GM18907 (cell line): ENCODE measurements at regions not wholly inside any gene's neighbourhood (a gene's known extent, or its start where the extent isn't known, plus 50 kb on each side); places are given as distances from the start of the nearest gene placed in this dataset.
"Not testable (repeated sequence)": the region's sequence is repeated elsewhere in the genome, so short reads cannot be mapped to it uniquely, and the experiment has no call there.

ENCODE experiments used
- ATAC-seq: cut with Tn5 transposase; IDR thresholded peaks from one replicate; pipeline ENCODE4 v1.9.1; 2021; ENCODE audit warnings: mild to moderate bottlenecking, moderate library complexity; ENCODE audit not compliant: unreplicated experiment

DNA sequence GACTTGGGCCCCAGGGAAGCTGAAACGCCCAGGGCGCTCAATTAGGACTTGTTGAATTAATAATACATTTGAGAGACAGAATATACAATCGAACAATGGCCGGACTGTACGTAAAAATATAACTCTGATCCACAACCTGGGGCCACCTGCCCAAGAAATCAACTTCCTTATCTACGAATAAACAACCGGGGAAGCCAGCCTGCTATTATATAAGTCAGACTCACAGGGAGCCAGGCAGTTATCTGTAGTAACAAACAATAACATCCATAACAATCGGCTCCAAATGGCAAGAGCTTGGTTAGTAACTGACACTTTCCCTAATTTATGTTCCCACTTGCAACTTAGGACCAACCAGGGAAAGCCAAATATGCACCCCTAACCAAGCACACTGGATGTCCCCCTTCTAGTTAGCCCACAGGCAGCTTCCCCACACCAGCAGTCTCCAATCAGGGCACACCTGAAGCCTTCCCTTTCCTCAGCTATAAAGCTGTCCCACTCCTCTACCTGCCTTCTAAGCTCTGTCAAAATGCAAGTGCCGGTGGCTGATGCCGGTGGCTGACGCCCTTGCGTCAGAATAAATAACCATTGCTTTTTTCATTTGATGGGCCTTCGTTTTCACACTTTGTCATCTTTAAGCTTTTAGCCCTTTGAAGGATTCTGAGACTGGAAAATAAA, 135.2 kb downstream of the FAM72B start:
- ATAC-seq, result not testable (repeated sequence)

DNA sequence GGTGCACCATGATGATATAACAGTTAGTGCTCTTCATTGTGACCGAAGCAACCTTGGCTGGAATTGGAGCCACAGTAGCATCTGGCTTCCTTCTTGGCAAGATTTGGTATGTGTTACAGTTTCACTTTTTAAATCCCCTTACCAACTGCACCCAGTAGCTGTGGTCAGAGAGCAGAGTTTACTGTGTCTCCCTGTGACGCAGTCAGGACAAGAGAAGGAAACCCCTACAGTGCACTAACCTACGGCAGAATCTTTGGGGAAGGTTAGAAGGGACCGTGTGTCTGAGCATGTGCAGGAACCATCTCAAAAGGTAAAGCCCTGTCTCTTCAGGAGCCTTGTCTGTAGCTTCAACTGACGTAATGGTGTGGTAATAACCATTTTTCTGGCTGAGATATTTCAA, 134.0 kb downstream of the FAM72B start:
- ATAC-seq, result not testable (repeated sequence)

DNA sequence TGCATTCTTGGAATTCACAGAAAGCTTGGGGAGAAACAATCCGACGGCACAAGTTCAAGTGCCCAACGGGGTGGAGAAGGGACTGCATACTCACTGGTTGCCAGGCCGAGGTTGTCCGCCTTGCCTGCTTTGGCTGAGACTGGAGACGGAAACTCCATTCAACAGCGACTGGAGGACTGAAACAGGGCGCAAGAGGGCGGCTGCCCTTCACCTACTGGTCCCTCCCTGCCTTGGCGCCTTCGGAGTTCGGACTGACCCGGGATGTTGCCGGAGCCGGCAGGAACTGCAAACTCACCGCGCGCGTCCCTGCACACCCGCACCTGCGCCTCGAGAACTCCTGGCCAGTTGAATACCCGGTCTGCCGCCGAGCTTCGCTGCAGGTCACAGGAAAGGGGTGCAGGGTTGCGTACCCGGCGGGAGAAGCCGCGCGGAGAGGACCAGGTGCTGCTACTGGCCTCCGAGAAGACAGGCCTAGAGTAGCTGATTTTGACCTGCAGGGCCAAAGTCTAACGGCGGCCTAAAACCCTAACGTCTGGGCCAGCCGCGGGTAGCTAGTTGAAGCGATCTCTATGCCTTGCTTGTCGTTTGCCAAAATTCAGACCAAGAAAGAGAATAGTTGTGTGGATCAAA, 132.9 kb downstream of the FAM72B start:
- not testable (repeated sequence) for ATAC-seq

DNA sequence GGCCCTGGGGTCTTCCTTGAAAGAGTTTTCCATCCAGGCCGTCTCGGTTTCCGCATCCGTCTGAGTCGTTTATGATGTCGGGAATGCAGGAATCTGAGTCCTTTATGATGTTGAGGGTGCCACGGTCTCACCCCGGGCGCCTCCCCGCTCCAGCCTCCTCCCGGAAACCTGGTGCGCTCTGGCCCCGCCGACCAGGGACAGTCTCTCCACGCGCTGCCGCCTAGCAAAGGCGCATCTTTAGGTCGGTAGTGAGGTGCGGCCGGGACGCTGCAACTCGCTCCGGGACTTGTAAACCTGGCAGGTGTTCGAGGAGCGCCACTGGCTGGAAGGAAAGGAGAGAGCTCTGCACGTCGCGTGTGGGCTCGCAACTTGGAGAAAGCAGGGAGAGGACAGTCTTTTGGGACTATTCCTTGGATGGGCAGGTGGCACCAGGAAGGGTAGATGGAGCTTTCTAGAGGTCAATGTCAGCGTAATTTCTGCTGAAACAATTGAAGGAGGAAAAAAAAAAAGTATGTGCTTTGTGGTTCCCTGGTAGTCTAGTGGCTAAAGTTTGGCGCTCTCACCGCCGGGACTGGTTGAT, 132.0 kb downstream of the FAM72B start:
- not testable (repeated sequence) for ATAC-seq

DNA sequence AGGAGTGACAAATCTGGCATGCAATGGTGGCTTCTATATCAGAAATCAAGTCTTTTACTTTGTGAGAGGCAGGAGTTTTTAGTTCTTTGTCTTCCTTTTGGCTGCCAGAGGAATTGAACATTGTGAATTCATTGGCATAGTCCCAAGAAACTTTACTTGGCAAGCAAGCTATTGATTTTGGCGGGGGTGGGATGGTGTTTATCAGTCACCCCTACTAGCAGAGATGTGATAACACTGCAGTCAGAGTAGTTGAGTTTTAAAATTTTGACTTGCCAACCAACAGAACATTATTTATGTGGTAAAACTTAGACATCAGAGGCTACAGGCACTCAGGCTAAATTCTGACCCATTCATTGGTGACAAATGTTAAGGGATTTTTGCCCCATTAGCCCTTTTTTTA, 129.2 kb downstream of the FAM72B start:
- ATAC-seq, result not testable (repeated sequence)

DNA sequence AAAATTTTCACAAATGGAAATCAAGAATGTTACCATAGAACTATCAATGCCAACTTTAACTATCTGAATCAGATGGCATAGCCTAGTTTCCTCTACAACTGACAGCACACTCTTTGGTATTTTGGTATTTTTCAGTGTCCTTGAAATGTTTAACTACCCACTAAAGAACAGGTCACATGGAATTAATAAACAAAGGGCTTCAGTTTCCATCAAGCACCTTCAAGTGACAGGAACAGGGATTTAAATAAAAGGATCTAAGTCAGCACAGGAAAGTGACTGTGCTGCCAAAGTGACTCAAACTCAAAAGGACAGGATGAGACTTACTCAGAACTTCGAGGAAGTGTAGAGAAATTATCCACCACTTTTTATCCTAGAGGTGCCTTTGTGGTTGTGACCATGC, 117.2 kb downstream of the FAM72B start:
- ATAC-seq, result not testable (repeated sequence)

DNA sequence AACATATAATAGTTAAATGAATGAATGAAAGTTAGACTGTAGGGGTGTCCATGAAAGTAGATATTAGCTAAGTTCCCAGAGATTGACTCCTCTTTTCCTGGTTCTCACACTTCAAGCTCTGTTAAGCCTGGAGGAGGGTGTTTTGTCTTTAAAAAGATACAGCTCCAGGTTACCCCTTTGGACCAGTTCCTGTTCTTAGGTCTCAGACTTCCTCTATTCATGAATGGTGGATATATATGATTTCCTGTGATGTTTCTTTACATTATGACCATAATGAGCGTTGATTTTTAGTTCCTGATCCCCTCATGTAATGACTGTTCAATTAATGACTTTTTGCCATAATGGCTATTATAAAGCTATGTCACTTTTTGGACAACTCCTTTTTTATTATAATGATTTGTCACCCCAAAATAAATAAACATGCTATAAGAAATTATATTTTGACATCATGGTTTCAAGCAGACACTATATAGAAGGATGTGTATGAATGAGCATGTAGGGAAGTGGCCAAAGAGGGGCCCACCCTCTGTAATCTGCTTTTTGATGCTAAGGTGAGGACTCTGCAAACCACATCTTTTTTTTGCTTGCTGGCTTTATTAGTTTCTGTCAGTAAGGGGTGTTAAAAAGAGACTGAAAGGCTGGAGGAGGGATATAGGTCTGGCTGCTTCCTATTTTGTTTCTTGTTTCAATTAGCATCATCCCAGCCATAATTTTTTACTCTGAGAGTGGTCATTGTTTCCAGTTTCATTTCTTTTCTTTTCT, 115.2 kb downstream of the FAM72B start:
- not testable (repeated sequence) for ATAC-seq

DNA sequence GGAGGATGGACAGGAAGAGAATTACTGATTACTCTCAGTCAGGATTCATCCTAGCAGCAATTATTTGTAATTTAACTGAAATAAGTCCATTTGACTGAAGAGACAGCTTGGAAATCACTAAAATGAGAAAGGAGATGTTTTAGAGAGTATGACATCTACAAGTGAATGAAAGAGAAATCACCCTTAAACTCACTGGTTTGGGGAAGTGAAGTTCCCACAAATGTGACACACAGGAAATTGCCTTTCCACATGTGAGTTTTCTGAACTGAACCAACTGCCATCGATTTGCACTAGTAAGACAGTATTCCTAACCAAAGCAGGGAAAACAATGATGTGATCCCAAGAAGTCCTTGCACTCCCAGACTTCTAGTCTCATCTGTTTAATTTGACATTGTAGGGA, 110.3 kb downstream of the FAM72B start:
- ATAC-seq, result not testable (repeated sequence)

DNA sequence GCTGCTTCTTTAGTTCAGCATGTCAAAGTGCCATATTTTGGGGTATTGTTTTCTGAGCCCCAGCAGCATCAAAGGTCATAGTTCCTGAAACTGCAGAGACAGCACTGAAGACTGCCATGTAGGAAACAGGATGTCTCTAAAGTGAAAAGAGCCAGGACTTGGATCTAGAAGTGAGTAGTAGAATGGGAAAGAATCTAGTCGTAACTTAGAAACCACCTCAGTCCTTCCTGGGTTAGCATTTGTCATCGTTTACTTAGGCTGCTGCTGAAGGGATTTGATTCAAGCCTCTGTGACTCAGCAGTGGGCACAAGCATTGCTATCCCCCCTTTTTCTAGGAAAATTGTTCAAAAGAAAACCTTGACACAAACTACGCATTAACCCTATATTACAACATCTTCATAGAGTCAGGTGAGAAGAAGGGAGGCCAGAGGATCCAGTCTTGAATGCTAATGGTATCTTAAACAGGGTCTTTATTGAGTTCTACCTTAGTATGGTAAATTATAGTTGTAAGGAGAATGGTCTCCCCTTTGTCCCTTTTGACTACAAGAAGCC, 108.8 kb downstream of the FAM72B start:
- ATAC-seq, result not testable (repeated sequence)

DNA sequence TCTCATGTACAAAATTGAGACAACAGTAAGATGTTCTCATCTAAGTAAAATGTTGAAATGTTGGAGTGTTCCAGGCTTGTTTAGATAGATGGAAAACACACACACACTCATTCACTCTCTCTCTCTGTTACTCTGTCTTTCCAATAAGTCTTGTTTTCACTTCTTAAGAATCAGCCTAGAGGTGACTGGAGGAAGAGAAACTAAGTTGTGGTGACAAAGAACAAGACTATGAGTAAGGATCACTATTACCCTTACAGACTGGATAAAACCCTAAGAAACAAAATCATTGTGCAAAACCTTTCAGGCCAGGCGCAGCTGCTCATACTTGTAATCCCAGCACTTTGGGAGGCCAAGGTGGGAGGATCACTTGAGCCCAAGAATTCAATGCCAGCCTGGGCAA, 107.5 kb downstream of the FAM72B start:
- ATAC-seq, result peak; percentile 86

DNA sequence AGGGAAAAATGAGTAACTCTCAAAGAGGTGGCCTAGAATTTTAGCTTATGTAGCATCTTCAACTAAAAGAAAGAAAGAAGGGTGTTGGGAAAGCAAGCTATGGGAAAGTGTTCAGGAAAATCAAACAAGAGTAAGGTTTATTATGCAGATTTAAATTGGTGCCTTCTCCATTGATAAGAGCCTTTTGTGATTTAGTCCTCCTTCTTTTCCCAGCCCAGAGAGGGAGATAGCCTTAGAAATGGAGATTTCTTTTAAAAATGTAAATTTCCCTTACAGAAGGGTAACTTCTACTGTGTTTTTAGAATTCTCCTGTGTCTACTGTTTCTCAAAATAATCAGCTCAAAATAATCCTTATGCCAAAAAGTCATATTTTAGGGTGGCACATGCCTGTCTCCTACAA, 104.5 kb downstream of the FAM72B start:
- ATAC-seq, result not testable (repeated sequence)

DNA sequence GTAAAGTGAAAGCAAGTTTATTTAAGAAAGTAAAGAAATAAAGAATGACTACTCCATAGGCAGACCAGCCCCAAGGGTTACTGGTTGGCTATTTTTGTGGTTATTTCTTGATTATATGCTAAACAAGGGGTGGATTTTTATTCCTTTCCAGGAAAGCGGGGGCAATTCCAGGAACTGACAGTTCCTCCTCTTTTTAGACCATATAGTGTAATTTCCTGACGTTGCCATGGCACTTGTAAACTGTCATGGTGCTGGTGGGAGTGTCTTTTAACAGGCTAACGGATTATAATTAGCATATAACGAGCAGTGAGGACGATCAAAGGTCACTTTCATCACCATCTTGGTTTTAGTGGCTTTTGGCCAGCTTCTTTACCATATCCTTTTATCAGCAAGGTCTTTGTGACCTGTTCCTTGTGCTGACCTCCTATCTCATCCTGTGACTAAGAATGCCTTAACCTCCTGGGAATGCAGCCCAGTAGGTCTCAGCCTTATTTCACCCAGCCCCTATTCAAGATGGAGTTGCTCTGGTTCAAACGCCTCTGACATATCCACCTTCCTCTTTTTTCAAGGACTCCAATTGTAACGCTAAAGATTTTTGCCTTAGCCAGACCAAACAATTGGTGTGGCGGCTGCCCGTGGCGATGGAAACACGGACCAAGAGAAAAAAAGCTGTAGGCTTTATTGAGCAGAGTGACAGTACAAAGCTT, 103.8 kb downstream of the FAM72B start:
- ATAC-seq, result not testable (repeated sequence)

DNA sequence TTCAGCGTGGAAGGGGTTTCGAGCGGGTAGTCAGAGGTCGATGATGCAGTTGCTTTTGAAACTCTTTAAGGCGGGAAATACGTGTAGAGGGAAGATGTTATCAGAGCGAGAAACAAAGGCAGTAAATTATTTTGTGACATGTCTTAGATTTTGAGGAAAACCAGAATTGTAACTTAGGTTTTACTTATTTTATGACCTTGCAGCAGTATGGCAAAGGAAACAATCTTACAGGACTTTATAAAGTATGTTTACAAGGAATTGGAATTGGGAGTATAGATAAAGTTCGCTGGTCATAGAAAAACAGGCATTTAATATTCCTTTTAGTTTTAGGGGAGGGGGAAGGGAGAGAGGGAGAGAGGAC, 103.3 kb downstream of the FAM72B start:
- not testable (repeated sequence) for ATAC-seq

DNA sequence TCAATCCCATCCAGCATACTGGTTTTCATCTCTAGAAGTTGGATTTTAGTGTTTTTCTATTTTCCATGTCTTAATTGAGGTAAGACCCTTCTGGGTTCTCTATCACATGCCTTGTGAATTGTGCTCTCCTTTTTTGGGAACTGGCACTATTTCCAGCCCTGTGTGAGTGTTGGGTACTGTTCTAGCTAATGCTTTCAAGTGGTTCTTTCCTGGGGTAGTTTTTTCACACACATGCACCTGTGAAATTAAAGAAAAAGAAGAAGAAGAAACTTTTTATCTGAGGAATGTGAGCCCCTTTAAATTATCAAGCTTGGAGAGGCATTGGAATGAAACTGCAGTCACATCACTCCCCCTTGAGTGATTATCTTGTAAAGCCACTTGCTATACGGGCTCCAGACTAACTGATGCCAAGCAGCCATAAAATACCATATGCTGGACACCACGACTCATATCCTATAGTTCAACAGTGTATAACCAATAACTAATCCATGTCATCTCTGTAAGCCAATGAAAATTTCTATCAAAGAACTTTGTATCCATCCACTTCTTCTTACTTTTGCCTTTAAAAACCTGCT, 102.4 kb downstream of the FAM72B start:
- not testable (repeated sequence) for ATAC-seq

DNA sequence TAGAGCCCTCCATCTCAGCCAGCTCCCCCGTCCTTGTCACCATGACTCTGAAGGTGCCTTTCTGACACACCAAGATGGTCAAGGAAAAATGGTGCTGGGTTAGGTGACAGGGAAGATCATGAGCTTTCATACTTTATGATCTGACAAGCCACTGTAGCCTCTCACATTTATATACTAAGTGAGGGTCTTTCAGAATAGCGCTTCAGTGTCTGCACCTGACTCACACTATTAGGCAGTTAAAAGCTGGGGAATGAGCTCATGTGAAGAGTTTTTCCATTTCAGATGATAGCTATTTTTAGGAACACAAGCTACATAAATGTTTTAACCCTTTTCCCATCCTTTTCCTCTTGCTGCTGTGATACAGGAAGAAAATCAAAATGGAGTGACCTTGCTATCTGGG, 101.1 kb downstream of the FAM72B start:
- not testable (repeated sequence) for ATAC-seq

DNA sequence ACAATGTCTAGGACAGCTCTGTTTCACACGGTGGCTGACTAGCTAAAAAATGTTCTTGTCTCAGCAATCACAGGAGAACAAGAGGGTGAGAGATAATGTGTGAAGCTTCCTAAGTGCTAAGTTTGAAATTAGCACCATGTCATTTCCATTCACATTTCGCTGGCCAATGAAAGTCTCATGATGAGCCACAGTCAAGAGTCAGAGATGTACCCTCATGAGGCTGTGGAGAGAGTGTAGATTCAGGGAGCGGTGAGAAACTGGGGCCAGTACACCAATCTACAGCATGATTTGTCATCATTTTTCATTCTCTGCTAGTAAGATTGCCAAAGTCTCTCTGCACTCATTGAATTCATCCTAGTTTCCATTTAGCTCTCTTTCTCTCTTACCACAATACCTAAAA, 97.9 kb downstream of the FAM72B start:
- ATAC-seq, result not testable (repeated sequence)

DNA sequence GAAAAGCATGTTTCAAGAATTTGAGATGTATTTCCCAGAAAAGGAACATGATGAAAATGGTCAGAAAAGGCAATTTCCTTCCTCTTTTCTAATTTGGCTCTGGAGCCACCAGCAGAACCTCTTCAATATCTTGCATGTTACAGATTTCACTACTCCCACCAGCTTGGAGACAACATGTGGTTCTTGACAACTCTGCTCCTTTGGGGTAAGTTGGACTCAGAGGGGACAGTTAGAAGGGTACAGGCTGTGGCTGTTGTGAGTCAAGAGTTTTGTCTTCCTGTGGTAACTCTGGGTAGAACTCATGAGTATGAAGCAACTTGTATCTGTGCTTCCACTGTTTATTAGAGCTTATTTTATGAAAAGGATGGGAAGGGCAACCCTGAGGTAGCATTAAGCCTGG, 96.9 kb downstream of the FAM72B start:
- ATAC-seq, result not testable (repeated sequence)

DNA sequence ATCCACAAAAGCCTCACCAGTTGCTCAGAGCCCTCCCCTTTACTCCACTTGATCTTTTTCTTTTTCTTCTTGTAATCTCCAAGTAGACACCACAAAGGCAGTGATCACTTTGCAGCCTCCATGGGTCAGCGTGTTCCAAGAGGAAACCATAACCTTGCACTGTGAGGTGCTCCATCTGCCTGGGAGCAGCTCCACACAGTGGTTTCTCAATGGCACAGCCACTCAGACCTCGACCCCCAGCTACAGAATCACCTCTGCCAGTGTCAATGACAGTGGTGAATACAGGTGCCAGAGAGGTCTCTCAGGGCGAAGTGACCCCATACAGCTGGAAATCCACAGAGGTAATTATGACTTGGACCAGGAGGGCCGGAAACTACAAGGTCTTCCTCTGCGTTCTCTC, 95.6 kb downstream of the FAM72B start:
- not testable (repeated sequence) for ATAC-seq

DNA sequence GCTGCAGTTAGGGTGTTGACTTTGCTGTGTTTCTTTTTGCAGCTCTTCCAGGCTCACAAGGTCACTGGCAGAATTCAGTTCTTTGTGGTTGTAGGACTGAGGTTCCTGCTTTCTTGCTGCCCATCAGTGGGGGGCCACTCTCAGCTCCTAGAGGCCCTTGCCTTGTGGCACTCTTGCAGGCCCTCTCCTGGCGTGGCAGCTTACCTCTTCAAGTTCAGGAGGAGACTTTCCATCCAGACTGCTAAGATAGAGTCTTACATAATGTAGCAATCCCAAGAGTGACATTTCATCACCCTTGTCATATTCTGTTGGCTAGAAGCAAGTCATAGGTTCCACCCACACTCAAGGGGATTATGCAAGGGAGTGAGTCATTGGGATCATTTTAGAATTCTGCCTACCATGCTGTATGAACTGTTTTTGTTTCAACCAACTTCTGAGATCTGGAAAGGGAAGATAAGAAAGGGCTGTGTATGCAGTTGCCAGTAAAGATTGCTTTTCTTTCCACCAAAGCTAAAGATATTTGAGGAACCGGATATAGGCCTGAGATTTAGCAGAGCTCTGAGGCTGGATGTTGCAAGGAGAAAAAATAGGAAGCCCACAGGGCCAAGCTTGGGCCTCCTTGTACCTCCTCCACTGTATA, 91.7 kb downstream of the FAM72B start:
- ATAC-seq, result not testable (repeated sequence)

DNA sequence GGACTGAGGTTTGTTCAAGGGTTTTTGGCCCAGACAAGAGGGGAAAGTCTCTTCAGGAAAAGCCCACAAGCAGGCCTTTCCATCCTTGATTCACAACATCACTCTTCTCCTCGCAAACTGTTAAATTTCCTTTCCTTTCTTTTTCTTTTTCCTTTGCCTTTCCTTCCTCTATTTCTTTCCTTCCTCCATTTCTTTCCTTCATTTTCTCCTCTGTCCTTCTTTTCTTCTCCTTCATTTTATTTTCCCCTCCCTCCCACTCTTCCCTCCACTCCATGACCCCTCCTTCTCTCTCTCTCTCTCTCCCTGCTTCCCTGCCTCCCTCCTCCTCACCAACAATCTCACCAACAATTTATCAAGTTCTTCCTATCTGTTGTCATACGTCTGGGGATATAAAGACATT, 89.1 kb downstream of the FAM72B start:
- not testable (repeated sequence) for ATAC-seq
